ENCODE measurements at regions not wholly inside any gene's neighbourhood (a gene's known extent, or its start where the extent isn't known, plus 50 kb on each side); places are given as distances from the start of the nearest gene placed in this dataset.

DNA sequence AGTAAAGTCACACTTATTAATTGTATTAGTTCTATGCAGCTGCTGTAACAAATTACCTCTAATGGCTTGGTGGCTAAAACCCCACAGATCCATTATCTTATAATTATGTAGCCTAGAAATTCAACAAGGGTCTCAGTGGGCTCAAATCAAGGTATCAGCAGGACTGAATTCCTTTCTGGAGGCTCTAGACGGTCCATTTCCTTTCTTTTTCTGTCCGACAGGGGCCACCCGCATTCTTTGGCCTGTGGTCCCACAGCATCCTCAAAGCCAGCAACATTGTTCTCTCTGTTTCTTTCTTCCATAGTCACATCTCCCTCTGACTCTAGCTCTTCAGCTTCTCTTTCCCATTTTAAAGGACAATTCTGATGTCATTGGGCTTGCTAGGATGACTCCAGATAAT, 276.3 kb upstream of the ZNF717 start:
- TF ChIP-seq, protein P1, sequence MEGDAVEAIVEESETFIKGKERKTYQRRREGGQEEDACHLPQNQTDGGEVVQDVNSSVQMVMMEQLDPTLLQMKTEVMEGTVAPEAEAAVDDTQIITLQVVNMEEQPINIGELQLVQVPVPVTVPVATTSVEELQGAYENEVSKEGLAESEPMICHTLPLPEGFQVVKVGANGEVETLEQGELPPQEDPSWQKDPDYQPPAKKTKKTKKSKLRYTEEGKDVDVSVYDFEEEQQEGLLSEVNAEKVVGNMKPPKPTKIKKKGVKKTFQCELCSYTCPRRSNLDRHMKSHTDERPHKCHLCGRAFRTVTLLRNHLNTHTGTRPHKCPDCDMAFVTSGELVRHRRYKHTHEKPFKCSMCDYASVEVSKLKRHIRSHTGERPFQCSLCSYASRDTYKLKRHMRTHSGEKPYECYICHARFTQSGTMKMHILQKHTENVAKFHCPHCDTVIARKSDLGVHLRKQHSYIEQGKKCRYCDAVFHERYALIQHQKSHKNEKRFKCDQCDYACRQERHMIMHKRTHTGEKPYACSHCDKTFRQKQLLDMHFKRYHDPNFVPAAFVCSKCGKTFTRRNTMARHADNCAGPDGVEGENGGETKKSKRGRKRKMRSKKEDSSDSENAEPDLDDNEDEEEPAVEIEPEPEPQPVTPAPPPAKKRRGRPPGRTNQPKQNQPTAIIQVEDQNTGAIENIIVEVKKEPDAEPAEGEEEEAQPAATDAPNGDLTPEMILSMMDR (conservative IDR thresholded peaks at IDR 0.05), result no peak
- TF ChIP-seq EZH2 (IDR thresholded peaks at IDR 0.05; ENCODE audit: low read depth), result no peak

Measured in PC-9 (cell line).